WTC11 (cell line): ENCODE measurements at regions not wholly inside any gene's neighbourhood (a gene's known extent, or its start where the extent isn't known, plus 50 kb on each side); places are given as distances from the start of the nearest gene placed in this dataset.

Source experiments
- ATAC-seq: fragments of 200-7000 bp; cut with Tn5 transposase; 2 replicates; pipeline ENCODE4 v1.10.0; 2021; ENCODE audit warnings: mild to moderate bottlenecking, moderate library complexity
- CTCF ChIA-PET: fragments of 300-600 bp; sonication (Branson Sonifier 250); formaldehyde crosslinking; loops from one replicate; lab custom pipeline; 2021; ENCODE audit warnings: antibody characterized with exemption; lab: Charles Lee
- POLR2A ChIA-PET: fragments of 350-600 bp; sonication (Branson Sonifier 250); formaldehyde crosslinking; loops from one replicate; lab custom pipeline; 2021; ENCODE audit warnings: antibody characterized with exemption; lab: Charles Lee
- DNase-seq: peaks from one replicate; pipeline ENCODE4 v3.0.0; 2021; ENCODE audit warnings: low spot score
- H3K27ac Mint-ChIP-seq: 2 replicates; pipeline ENCODE4 v1.8.0; 2021; ENCODE audit warnings: mixed read lengths
- H3K27me3 Mint-ChIP-seq: 2 replicates; pipeline ENCODE4 v1.8.0; 2021; ENCODE audit warnings: low read depth, mild to moderate bottlenecking, moderate library complexity, mixed read lengths
- H3K36me3 Mint-ChIP-seq: 2 replicates; pipeline ENCODE4 v1.8.0; 2021; ENCODE audit warnings: mixed read lengths
- H3K4me1 Mint-ChIP-seq: 2 replicates; pipeline ENCODE4 v1.8.0; 2022; ENCODE audit warnings: mixed read lengths
- H3K4me3 Mint-ChIP-seq: 2 replicates; pipeline ENCODE4 v1.8.0; 2021; ENCODE audit warnings: mild to moderate bottlenecking, moderate library complexity, mixed read lengths
- H3K9me3 Mint-ChIP-seq: 2 replicates; pipeline ENCODE4 v1.8.0; 2021; ENCODE audit warnings: mixed read lengths
- ATF1 ChIP-seq: sonication (generic); formaldehyde crosslinking; IDR thresholded peaks from 2 replicates; pipeline ENCODE4 v1.8.1; 2023; ENCODE audit warnings: mild to moderate bottlenecking, moderate library complexity, missing genetic modification reagents
- ETV6 ChIP-seq: sonication (generic); formaldehyde crosslinking; IDR thresholded peaks from 2 replicates; pipeline ENCODE4 v1.8.1; 2022; ENCODE audit warnings: mild to moderate bottlenecking, missing genetic modification reagents
- FOXK1 ChIP-seq: sonication (generic); formaldehyde crosslinking; IDR thresholded peaks from 2 replicates; pipeline ENCODE4 v1.8.0; 2022; ENCODE audit warnings: mild to moderate bottlenecking, moderate library complexity, missing genetic modification reagents
- HMGA2 ChIP-seq: fragments of 250-450 bp; sonication (Bioruptor Pico); IDR thresholded peaks from 2 replicates; pipeline ENCODE4 v1.4.0; 2021; ENCODE audit warnings: mild to moderate bottlenecking, moderate library complexity
- JUN ChIP-seq: sonication (generic); formaldehyde crosslinking; IDR thresholded peaks from 2 replicates; pipeline ENCODE4 v1.8.0; 2023; ENCODE audit warnings: mild to moderate bottlenecking, missing genetic modification reagents
- MYBL2 ChIP-seq: sonication (generic); formaldehyde crosslinking; IDR thresholded peaks from 2 replicates; pipeline ENCODE4 v1.8.1; 2023; ENCODE audit warnings: mild to moderate bottlenecking, moderate library complexity, missing genetic modification reagents
- NR3C1 ChIP-seq: sonication (generic); formaldehyde crosslinking; conservative IDR thresholded peaks from 2 replicates; pipeline ENCODE4 v1.8.1; 2023; ENCODE audit warnings: low read depth, mild to moderate bottlenecking, missing genetic modification reagents
- RELA ChIP-seq: sonication (generic); formaldehyde crosslinking; IDR thresholded peaks from 2 replicates; pipeline ENCODE4 v1.8.1; 2022; ENCODE audit warnings: missing genetic modification reagents, mild to moderate bottlenecking, borderline replicate concordance
- ZBTB43 ChIP-seq: sonication (generic); formaldehyde crosslinking; IDR thresholded peaks from 2 replicates; pipeline ENCODE4 v1.8.1; 2023; ENCODE audit warnings: mild to moderate bottlenecking, missing genetic modification reagents
- ZNF232 ChIP-seq: sonication (generic); formaldehyde crosslinking; IDR thresholded peaks from 2 replicates; pipeline ENCODE4 v1.8.0; 2022; ENCODE audit warnings: mild to moderate bottlenecking, missing genetic modification reagents
- ZNF281 ChIP-seq: sonication (generic); formaldehyde crosslinking; IDR thresholded peaks from 2 replicates; pipeline ENCODE4 v1.8.0; 2023; ENCODE audit warnings: mild to moderate bottlenecking, missing genetic modification reagents
- ZNF532 ChIP-seq: fragments of 250-450 bp; sonication (Bioruptor Pico); IDR thresholded peaks from 2 replicates; pipeline ENCODE4 v1.9.0; 2021; ENCODE audit warnings: mild to moderate bottlenecking, borderline replicate concordance
- TF ChIP-seq, protein P1 (sequence below): fragments of 250-450 bp; sonication (Bioruptor Pico); IDR thresholded peaks from 2 replicates; pipeline ENCODE4 v1.9.0; 2021; ENCODE audit warnings: moderate library complexity, mild to moderate bottlenecking, inconsistent platforms, borderline replicate concordance
- TF ChIP-seq, protein P2 (sequence below): sonication (generic); formaldehyde crosslinking; IDR thresholded peaks from 2 replicates; pipeline ENCODE4 v1.8.0; 2023; ENCODE audit warnings: missing genetic modification reagents, mild to moderate bottlenecking, borderline replicate concordance
- TF ChIP-seq, protein P3 (sequence below): sonication (generic); formaldehyde crosslinking; IDR thresholded peaks from 2 replicates; pipeline ENCODE4 v1.8.1; 2023; ENCODE audit warnings: mild to moderate bottlenecking, missing genetic modification reagents
- TF ChIP-seq, protein P4 (sequence below): sonication (generic); formaldehyde crosslinking; IDR thresholded peaks from 2 replicates; pipeline ENCODE4 v1.8.1; 2022; ENCODE audit warnings: low read depth, mild to moderate bottlenecking, moderate library complexity, missing genetic modification reagents, borderline replicate concordance
- TF ChIP-seq, protein P5 (sequence below): sonication (generic); formaldehyde crosslinking; IDR thresholded peaks from 2 replicates; pipeline ENCODE4 v1.8.1; 2022; ENCODE audit warnings: missing genetic modification reagents, borderline replicate concordance

DNA sequence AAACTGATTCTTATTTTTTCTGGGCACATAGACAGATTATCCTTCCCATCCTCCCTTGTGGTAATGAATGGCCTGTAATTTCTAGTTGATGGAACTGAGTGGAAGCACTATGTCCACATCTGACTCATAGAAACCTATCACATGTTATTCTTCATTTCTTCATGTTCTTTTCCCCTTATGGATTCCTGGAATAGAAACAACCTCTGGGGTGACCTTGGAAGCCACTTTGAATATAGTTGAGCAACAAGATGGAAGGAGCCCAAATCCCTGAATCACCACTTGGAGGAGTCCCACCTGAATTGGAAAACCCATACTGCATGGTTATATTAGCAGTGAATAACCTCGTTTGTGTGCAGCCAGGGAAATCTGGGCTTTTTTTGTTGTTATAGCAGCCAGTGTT is 137.8 kb downstream of the MID1IP1 start:
- no peak for DNase-seq
- H3K4me3 Mint-ChIP-seq, result no peak overlapping the region
- no peaks in the 10 kb centered on the region; the same call in 1 of the 2 replicates for H3K27me3 Mint-ChIP-seq
- CTCF ChIA-PET, result no interaction called here
- peaks cover 10% of the 10 kb centered on the region for H3K9me3 Mint-ChIP-seq
- TF ChIP-seq, protein P1, sequence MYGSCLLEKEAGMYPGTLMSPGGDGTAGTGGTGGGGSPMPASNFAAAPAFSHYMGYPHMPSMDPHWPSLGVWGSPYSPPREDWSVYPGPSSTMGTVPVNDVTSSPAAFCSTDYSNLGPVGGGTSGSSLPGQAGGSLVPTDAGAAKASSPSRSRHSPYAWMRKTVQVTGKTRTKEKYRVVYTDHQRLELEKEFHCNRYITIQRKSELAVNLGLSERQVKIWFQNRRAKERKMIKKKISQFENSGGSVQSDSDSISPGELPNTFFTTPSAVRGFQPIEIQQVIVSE (CRISPR knock-in tag), result no peak
- TF ChIP-seq HMGA2 (CRISPR knock-in tag) (no peak), NR3C1 (no peak), ATF1 (CRISPR knock-in tag) (no peak), ZNF532 (CRISPR knock-in tag) (no peak), RELA (CRISPR knock-in tag) (no peak), ZNF232 (no peak), JUN (no peak), ZBTB43 (no peak), FOXK1 (CRISPR knock-in tag) (no peak), ETV6 (CRISPR knock-in tag) (no peak), MYBL2 (CRISPR knock-in tag) (no peak), ZNF281 (CRISPR knock-in tag) (no peak)
- TF ChIP-seq, protein P2, sequence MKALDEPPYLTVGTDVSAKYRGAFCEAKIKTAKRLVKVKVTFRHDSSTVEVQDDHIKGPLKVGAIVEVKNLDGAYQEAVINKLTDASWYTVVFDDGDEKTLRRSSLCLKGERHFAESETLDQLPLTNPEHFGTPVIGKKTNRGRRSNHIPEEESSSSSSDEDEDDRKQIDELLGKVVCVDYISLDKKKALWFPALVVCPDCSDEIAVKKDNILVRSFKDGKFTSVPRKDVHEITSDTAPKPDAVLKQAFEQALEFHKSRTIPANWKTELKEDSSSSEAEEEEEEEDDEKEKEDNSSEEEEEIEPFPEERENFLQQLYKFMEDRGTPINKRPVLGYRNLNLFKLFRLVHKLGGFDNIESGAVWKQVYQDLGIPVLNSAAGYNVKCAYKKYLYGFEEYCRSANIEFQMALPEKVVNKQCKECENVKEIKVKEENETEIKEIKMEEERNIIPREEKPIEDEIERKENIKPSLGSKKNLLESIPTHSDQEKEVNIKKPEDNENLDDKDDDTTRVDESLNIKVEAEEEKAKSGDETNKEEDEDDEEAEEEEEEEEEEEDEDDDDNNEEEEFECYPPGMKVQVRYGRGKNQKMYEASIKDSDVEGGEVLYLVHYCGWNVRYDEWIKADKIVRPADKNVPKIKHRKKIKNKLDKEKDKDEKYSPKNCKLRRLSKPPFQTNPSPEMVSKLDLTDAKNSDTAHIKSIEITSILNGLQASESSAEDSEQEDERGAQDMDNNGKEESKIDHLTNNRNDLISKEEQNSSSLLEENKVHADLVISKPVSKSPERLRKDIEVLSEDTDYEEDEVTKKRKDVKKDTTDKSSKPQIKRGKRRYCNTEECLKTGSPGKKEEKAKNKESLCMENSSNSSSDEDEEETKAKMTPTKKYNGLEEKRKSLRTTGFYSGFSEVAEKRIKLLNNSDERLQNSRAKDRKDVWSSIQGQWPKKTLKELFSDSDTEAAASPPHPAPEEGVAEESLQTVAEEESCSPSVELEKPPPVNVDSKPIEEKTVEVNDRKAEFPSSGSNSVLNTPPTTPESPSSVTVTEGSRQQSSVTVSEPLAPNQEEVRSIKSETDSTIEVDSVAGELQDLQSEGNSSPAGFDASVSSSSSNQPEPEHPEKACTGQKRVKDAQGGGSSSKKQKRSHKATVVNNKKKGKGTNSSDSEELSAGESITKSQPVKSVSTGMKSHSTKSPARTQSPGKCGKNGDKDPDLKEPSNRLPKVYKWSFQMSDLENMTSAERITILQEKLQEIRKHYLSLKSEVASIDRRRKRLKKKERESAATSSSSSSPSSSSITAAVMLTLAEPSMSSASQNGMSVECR (CRISPR knock-in tag), result no peak
- TF ChIP-seq, protein P3, sequence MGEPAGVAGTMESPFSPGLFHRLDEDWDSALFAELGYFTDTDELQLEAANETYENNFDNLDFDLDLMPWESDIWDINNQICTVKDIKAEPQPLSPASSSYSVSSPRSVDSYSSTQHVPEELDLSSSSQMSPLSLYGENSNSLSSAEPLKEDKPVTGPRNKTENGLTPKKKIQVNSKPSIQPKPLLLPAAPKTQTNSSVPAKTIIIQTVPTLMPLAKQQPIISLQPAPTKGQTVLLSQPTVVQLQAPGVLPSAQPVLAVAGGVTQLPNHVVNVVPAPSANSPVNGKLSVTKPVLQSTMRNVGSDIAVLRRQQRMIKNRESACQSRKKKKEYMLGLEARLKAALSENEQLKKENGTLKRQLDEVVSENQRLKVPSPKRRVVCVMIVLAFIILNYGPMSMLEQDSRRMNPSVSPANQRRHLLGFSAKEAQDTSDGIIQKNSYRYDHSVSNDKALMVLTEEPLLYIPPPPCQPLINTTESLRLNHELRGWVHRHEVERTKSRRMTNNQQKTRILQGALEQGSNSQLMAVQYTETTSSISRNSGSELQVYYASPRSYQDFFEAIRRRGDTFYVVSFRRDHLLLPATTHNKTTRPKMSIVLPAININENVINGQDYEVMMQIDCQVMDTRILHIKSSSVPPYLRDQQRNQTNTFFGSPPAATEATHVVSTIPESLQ, result no peak
- TF ChIP-seq, protein P4, sequence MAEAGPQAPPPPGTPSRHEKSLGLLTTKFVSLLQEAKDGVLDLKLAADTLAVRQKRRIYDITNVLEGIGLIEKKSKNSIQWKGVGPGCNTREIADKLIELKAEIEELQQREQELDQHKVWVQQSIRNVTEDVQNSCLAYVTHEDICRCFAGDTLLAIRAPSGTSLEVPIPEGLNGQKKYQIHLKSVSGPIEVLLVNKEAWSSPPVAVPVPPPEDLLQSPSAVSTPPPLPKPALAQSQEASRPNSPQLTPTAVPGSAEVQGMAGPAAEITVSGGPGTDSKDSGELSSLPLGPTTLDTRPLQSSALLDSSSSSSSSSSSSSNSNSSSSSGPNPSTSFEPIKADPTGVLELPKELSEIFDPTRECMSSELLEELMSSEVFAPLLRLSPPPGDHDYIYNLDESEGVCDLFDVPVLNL (CRISPR knock-in tag), result no peak
- TF ChIP-seq, protein P5, sequence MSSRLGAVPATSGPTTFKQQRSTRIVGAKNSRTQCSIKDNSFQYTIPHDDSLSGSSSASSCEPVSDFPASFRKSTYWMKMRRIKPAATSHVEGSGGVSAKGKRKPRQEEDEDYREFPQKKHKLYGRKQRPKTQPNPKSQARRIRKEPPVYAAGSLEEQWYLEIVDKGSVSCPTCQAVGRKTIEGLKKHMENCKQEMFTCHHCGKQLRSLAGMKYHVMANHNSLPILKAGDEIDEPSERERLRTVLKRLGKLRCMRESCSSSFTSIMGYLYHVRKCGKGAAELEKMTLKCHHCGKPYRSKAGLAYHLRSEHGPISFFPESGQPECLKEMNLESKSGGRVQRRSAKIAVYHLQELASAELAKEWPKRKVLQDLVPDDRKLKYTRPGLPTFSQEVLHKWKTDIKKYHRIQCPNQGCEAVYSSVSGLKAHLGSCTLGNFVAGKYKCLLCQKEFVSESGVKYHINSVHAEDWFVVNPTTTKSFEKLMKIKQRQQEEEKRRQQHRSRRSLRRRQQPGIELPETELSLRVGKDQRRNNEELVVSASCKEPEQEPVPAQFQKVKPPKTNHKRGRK (CRISPR knock-in tag), result no peak
- H3K36me3 Mint-ChIP-seq, result peaks cover 3% of the 10 kb centered on the region; the same call in 1 of the 2 replicates
- H3K27ac Mint-ChIP-seq, result no peak overlapping the region
- no peaks in the 10 kb centered on the region for H3K4me1 Mint-ChIP-seq
- ATAC-seq, result no peak
- POLR2A ChIA-PET, result no interaction called here
